IPS-NIHi11 (cell line): ENCODE measurements at regions not wholly inside any gene's neighbourhood (a gene's known extent, or its start where the extent isn't known, plus 50 kb on each side); places are given as distances from the start of the nearest gene placed in this dataset.
"Not testable (repeated sequence)": the region's sequence is repeated elsewhere in the genome, so short reads cannot be mapped to it uniquely, and the experiment has no call there.

Experiments
- DNase-seq: peaks from one replicate; pipeline ENCODE4 v3.0.0; 2012; ENCODE audit warnings: mixed read lengths, low spot score

- no peak for DNase-seq
Observed at GRCh38 chr4:45482346-45482745, 641.5 kb downstream of the GABRG1 start.

- DNase-seq: no peak
Observed at GRCh38 chr4:45477311-45477733, 646.5 kb downstream of the GABRG1 start.

GRCh38 chr4:45475548-45475947 is 648.3 kb downstream of the GABRG1 start:
- DNase-seq: no peak

- no peak for DNase-seq
Observed at GRCh38 chr4:45472490-45472889, 651.4 kb downstream of the GABRG1 start.

GRCh38 chr4:45471335-45471734 is 652.5 kb downstream of the GABRG1 start:
- no peak for DNase-seq

- DNase-seq: no peak
Observed at GRCh38 chr4:45467157-45467556, 656.7 kb downstream of the GABRG1 start.

GRCh38 chr4:45460157-45460556 is 663.7 kb downstream of the GABRG1 start:
- not testable (repeated sequence) for DNase-seq

GRCh38 chr4:45455217-45455616 is 668.6 kb downstream of the GABRG1 start:
- no peak for DNase-seq

- peak; percentile 46 for DNase-seq
Observed at GRCh38 chr4:45453258-45453853, 670.5 kb downstream of the GABRG1 start.

GRCh38 chr4:45442466-45442865 is 681.4 kb downstream of the GABRG1 start:
- DNase-seq: peak; percentile 4

- no peak for DNase-seq
Observed at GRCh38 chr4:45438047-45438446, 685.8 kb downstream of the GABRG1 start.

GRCh38 chr4:45437381-45437780 is 686.5 kb downstream of the GABRG1 start:
- no peak for DNase-seq

- no peak for DNase-seq
Observed at GRCh38 chr4:45425135-45425534, 698.7 kb downstream of the GABRG1 start.

GRCh38 chr4:45423896-45424295 is 697.5 kb upstream of the GNPDA2 start:
- no peak for DNase-seq

GRCh38 chr4:45420091-45420674 is 693.8 kb upstream of the GNPDA2 start:
- DNase-seq: not testable (repeated sequence)

GRCh38 chr4:45410701-45411210 is 684.4 kb upstream of the GNPDA2 start:
- no peak for DNase-seq

GRCh38 chr4:45409536-45409935 is 683.2 kb upstream of the GNPDA2 start:
- no peak for DNase-seq

GRCh38 chr4:45408996-45409395 is 682.6 kb upstream of the GNPDA2 start:
- DNase-seq: no peak

GRCh38 chr4:45399116-45399515 is 672.8 kb upstream of the GNPDA2 start:
- DNase-seq: no peak

GRCh38 chr4:45385306-45385705 is 659.0 kb upstream of the GNPDA2 start:
- no peak for DNase-seq

- no peak for DNase-seq
Observed at GRCh38 chr4:45370408-45370807, 644.1 kb upstream of the GNPDA2 start.

- DNase-seq: no peak
Observed at GRCh38 chr4:45368832-45369231, 642.5 kb upstream of the GNPDA2 start.

- no peak for DNase-seq
Observed at GRCh38 chr4:45363931-45364330, 637.6 kb upstream of the GNPDA2 start.
